ENCODE measurements at regions not wholly inside any gene's neighbourhood (a gene's known extent, or its start where the extent isn't known, plus 50 kb on each side); places are given as distances from the start of the nearest gene placed in this dataset.
"Not testable (repeated sequence)": the region's sequence is repeated elsewhere in the genome, so short reads cannot be mapped to it uniquely, and the experiment has no call there.

DNA sequence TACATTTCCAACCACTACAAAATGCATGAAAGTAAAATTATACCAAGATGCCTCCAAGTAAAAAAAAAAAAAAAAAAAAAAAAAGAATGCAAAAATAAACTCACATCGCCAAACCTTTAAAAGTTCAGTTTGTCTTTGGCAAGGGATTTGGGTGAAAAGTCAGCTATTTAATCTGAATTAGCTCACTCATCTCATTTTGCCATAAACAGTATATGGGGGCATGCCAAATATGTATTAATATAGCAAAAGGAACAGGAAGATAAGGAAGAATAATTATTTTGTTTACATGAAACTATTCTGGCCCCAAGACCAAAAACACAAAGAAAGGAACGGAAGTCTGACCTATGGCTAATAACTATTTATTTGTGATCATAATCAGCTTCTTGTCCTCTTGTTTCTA is 114.7 kb upstream of the SLC6A14 start:
- TF ChIP-seq, protein P1, sequence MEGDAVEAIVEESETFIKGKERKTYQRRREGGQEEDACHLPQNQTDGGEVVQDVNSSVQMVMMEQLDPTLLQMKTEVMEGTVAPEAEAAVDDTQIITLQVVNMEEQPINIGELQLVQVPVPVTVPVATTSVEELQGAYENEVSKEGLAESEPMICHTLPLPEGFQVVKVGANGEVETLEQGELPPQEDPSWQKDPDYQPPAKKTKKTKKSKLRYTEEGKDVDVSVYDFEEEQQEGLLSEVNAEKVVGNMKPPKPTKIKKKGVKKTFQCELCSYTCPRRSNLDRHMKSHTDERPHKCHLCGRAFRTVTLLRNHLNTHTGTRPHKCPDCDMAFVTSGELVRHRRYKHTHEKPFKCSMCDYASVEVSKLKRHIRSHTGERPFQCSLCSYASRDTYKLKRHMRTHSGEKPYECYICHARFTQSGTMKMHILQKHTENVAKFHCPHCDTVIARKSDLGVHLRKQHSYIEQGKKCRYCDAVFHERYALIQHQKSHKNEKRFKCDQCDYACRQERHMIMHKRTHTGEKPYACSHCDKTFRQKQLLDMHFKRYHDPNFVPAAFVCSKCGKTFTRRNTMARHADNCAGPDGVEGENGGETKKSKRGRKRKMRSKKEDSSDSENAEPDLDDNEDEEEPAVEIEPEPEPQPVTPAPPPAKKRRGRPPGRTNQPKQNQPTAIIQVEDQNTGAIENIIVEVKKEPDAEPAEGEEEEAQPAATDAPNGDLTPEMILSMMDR (IDR thresholded peaks at IDR 0.05; ENCODE audit: insufficient read depth, low read length, severe bottlenecking): no peak
- H3K27me3 ChIP-seq (ENCODE audit: control insufficient read depth, insufficient read depth, low read length): no peaks in the 10 kb centered on the region
- FAIRE-seq (no peak), DNase-seq (ENCODE audit: low read depth) (no peak)
- no peaks in the 10 kb centered on the region for H3K36me3 ChIP-seq (ENCODE audit: control insufficient read depth, insufficient read depth, low read length)
- H3K4me3 ChIP-seq (ENCODE audit: low read depth, low read length): no peak overlapping the region

DNA sequence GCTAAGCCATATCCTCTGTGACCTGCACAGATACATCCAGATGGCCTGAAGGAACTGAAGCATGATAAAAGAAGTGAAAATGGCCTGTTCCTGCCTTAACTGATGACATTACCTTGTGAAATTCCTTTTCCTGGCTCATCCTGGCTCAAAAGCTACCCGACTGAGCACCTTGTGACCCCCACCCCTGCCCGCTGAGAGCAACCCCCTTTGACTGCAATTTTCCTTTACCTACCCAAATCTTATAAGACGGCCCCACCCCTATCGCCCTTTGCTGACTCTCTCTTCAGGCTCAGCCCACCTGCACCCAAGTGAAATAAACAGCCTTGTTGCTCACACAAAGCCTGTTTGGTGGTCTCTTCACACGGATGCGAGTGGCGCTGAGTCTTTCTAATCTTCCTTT is 104.4 kb upstream of the SLC6A14 start:
- DNase-seq (ENCODE audit: low read depth); H3K4me3 ChIP-seq (ENCODE audit: low read depth, low read length); FAIRE-seq; H3K36me3 ChIP-seq (ENCODE audit: control insufficient read depth, insufficient read depth, low read length); H3K27me3 ChIP-seq (ENCODE audit: control insufficient read depth, insufficient read depth, low read length): not testable (repeated sequence)

DNA sequence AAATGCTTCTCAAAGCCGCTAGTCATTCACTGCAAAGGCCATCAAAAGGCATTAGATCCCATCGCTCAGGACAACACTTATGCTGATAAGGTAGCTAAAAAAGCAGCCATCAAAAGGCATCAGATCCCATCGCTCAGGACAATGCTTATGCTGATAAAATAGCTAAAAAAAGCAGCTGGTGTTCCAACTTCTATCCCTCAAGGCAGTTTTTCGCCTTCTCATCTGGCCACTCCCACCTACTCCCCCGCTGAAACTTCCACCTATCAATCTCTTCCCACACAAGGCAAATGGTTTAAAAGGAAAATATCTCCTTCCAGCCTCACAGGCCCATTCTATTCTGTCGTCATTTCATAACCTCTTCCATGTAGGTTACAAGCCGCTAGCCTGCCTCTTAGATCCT is 101.6 kb upstream of the SLC6A14 start:
- not testable (repeated sequence) for H3K27me3 ChIP-seq (ENCODE audit: control insufficient read depth, insufficient read depth, low read length); DNase-seq (ENCODE audit: low read depth); H3K4me3 ChIP-seq (ENCODE audit: low read depth, low read length); H3K36me3 ChIP-seq (ENCODE audit: control insufficient read depth, insufficient read depth, low read length); FAIRE-seq

DNA sequence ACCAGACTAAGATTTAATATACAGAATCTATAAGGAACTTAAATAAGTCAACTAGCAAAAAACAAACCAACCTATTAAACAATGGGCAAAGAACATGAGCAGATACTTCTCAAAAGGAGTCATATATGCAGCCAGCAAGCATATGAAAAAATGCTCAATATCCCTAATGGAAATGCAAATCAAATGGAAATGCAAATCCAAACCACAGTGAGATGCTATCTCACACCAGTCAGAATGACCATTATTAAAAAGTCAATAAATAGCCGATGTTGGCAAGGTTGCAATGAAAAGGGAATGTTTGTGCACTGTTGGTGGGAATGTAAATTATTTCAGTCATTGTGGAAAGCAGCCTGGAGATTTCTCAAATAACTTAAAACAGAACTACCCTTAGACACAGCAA is 97.0 kb upstream of the SLC6A14 start:
- H3K27me3 ChIP-seq (ENCODE audit: control insufficient read depth, insufficient read depth, low read length): no peaks in the 10 kb centered on the region
- no peak overlapping the region for H3K4me3 ChIP-seq (ENCODE audit: low read depth, low read length)
- DNase-seq (ENCODE audit: low read depth) (no peak), FAIRE-seq (no peak)
- TF ChIP-seq, protein P1 (IDR thresholded peaks at IDR 0.05; ENCODE audit: insufficient read depth, low read length, severe bottlenecking): no peak
- H3K36me3 ChIP-seq (ENCODE audit: control insufficient read depth, insufficient read depth, low read length): no peaks in the 10 kb centered on the region

DNA sequence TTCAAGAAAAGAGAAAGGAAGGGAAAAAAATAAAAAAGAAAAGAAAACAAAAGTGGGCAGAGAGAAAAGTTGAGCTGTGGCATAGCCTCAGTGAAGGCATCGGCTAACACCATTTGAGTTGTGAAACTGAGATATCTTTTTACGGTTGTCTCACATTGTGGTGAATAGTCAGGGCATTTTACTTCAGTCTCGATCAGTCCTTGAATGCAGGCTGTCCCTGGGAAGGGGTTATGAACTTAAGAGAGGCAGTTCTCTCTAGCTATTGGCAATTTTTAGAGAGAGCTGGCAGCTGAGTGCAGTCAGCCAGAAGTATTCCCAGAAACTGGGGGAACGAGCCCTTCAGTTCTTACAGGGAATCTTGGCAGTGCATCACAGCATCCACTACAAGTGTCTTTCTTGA is 93.5 kb upstream of the SLC6A14 start:
- no peak for FAIRE-seq
- no peak overlapping the region for H3K4me3 ChIP-seq (ENCODE audit: low read depth, low read length)
- H3K27me3 ChIP-seq (ENCODE audit: control insufficient read depth, insufficient read depth, low read length): no peaks in the 10 kb centered on the region
- no peak for DNase-seq (ENCODE audit: low read depth)
- TF ChIP-seq, protein P1 (IDR thresholded peaks at IDR 0.05; ENCODE audit: insufficient read depth, low read length, severe bottlenecking): no peak
- H3K36me3 ChIP-seq (ENCODE audit: control insufficient read depth, insufficient read depth, low read length): no peaks in the 10 kb centered on the region

DNA sequence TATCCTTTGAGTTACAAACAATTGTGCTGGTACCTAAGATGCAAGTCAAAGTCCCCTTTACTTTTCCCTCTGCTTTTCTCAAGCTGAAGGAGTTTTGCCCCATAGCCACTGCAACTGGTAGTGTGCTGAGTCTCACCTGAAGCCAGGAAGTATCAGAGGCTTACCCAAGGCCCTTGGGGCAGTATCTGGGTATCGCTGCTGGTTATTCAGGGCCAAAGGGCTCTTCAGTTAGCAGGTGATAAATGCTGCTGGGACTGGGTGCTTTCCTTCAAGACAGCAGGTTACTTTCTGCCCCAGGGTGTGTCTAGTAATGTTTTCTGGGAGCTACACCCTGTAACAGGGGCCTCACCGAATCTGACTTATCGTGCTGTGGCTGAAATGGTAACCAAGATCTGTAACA is 90.4 kb upstream of the SLC6A14 start:
- Histone ChIP-seq H3K27me3 (ENCODE audit: control insufficient read depth, insufficient read depth, low read length) (no peaks in the 10 kb centered on the region), H3K4me3 (ENCODE audit: low read depth, low read length) (no peak overlapping the region), H3K36me3 (ENCODE audit: control insufficient read depth, insufficient read depth, low read length) (no peaks in the 10 kb centered on the region)
- no peak for FAIRE-seq
- TF ChIP-seq, protein P1 (IDR thresholded peaks at IDR 0.05; ENCODE audit: insufficient read depth, low read length, severe bottlenecking): no peak
- DNase-seq (ENCODE audit: low read depth): no peak

DNA sequence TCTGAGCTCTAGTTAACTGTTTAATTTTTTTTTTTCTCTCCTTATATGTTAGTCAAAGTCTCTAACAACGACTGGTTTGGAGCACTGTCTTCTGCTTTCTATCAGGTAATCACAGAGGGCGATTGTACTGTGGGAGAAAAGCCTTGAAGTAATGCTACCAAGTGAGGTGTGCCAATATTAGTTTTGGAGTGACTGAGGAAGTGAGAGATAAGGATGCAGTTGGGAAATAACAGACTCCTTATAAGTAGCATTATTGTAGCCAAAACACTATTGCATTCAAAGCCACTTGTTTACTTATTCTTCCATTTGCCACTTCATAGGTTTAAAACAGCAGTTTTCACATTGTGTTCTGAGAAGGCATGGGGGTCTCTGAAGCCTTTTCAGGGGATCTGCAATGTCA is 79.1 kb upstream of the SLC6A14 start:
- TF ChIP-seq, protein P1 (IDR thresholded peaks at IDR 0.05; ENCODE audit: insufficient read depth, low read length, severe bottlenecking): no peak
- Histone ChIP-seq H3K4me3 (ENCODE audit: low read depth, low read length) (no peak overlapping the region), H3K36me3 (ENCODE audit: control insufficient read depth, insufficient read depth, low read length) (no peaks in the 10 kb centered on the region), H3K27me3 (ENCODE audit: control insufficient read depth, insufficient read depth, low read length) (no peaks in the 10 kb centered on the region)
- no peak for FAIRE-seq
- DNase-seq (ENCODE audit: low read depth): no peak
